GM12865 (cell line): ENCODE measurements at regions not wholly inside any gene's neighbourhood (a gene's known extent, or its start where the extent isn't known, plus 50 kb on each side); places are given as distances from the start of the nearest gene placed in this dataset.

Experiments
- DNase-seq: peaks from one replicate; pipeline ENCODE4 v3.0.0; 2010; ENCODE audit warnings: low read depth
- H3K4me3 ChIP-seq: 2 replicates; pipeline ENCODE4 v1.5.1; 2011; ENCODE audit warnings: mild to moderate bottlenecking, low read depth, low read length, control low read depth
- TF ChIP-seq, protein P1 (sequence below): IDR thresholded peaks from 2 replicates; pipeline ENCODE4 v1.5.1; 2011; ENCODE audit warnings: low read length, control low read depth, low read depth, inconsistent platforms; ENCODE audit not compliant: insufficient read depth; ENCODE audit errors: missing control alignments

DNA sequence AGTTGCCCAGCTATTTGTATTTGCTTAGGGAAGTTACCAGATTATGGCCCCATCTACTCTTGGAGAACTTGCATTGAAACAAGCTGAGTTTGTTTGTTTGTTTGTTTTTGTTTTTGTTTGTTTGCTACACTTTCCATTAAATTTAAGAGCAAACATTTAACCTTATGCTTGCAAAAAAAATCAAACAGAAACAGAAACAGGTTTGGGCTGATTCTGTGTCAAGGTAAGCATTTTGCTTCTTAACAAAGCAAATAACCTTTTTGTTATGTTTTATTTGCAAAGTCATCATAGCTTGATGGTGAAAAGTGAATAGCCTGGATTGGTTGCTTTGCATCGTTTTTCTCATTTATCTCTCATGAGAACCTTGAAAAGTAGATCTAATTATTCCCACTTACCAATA lies 531.8 kb downstream of the EFNB2 start:
- TF ChIP-seq, protein P1, sequence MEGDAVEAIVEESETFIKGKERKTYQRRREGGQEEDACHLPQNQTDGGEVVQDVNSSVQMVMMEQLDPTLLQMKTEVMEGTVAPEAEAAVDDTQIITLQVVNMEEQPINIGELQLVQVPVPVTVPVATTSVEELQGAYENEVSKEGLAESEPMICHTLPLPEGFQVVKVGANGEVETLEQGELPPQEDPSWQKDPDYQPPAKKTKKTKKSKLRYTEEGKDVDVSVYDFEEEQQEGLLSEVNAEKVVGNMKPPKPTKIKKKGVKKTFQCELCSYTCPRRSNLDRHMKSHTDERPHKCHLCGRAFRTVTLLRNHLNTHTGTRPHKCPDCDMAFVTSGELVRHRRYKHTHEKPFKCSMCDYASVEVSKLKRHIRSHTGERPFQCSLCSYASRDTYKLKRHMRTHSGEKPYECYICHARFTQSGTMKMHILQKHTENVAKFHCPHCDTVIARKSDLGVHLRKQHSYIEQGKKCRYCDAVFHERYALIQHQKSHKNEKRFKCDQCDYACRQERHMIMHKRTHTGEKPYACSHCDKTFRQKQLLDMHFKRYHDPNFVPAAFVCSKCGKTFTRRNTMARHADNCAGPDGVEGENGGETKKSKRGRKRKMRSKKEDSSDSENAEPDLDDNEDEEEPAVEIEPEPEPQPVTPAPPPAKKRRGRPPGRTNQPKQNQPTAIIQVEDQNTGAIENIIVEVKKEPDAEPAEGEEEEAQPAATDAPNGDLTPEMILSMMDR: no peak
- no peak for DNase-seq
- H3K4me3 ChIP-seq: no peak overlapping the region

DNA sequence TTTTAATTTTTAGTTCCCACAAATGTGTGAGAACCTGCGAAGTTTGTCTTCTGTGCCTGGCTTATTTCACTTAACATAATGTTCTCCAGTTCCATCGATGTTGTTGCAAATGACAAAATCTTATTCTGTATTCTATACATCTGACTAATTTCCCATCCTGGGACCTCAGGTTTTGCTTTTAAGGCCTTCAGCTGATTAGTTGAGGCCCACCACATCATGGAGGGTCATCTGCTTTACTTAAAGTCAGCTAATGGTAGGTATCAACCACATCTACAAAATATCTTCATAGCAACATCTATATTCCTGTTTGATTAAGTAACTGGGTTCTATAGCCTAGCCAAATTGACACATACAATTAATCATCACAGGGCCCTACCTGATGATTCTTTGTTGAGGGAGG lies 534.0 kb downstream of the EFNB2 start:
- no peak for DNase-seq
- H3K4me3 ChIP-seq: no peak overlapping the region
- TF ChIP-seq, protein P1: no peak

DNA sequence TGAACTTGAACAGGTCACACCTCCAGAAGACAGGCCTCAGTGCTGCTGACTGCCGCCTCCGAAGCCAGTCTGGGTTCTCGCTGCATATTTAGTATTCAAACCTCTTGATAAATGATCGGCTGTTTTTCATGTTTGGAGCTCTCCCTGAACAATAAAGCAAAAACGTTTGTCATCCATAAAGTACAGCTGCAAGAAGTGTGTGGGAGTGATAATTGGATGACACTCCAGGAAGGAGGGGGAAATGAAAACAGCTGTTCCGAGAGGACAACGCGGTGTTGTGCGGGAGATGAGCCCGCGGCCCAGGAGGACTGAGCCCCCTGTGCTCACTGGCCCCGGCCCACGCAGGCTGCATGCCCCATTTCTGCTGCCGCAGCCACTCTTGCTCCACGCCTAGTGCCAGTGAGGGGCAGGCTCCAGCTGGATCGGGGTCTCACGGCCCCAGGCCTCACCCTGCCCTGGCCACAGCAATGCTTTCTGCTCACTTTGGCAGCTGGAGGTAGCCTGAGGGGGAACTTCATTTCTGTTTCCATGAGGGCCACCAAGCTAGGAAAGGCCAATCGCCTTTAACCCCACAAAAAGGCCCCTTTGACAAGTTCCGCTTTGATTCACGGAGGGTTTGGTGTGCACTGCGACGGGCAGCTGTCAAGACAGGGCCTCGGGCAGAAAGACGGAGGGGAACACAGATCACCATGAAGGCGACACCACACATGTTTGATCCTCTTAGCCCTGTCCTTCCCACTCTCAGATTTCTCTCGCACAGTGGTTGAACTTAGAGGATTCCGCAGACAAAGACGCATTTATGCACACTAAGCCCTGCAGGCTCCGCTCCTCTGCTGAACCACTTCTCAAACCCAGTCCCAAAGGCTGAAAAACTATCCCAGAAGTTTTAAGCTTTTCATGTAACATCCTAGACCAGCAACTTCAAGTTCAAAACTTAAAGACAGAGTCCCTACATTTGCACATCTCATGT lies 537.6 kb downstream of the EFNB2 start:
- TF ChIP-seq, protein P1: no peak
- H3K4me3 ChIP-seq: no peak overlapping the region
- DNase-seq: no peak

DNA sequence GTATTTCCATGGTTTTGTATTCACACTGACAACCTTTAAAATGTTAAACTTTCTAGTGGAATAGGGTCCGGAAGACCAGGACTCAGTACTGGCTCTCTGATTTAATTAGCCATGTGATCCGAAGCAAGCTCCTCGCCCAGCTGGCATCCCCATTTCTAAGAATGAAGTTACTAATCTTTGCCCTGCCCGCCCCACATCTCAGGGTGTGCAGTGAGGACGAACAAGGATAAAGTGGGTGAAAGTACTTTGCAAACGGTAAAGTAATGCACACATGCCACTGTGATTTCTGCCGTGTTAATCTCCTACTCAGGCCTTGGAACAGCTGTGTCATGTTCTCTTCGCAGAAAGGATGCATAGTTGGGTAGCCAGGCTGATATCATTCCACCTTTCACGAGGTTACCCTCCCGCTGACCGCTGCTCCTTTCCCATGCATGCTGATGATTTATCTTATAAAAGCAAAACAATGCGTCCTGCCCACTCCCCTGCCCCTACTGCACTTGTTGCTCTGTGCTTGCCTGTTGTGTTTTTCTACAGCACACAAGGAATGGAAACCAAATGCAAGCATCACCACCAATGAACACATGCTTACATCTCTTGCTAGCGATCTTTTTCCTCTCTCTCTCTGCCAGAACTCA lies 539.0 kb downstream of the EFNB2 start:
- no peak overlapping the region for H3K4me3 ChIP-seq
- no peak for DNase-seq
- TF ChIP-seq, protein P1: no peak

DNA sequence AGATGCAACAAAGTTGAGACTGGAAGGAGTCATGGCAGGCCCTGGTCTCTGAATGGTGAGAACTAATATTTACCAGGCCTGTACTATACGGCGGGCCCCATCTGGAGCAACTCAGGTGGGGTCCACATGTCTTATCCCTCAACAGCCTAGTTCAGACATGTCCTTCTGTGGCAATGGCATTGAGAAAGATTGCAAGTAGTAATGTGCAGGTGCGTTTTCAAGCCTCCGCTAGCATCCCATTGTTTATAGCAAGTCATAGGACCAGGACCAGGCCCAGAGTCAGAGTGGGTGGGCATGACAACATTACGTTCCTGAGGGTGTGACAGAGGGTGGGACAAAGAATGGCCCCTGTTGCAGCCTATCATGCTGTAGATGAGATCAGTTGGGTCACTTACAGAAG lies 541.1 kb downstream of the EFNB2 start:
- no peak overlapping the region for H3K4me3 ChIP-seq
- TF ChIP-seq, protein P1: no peak
- DNase-seq: no peak

DNA sequence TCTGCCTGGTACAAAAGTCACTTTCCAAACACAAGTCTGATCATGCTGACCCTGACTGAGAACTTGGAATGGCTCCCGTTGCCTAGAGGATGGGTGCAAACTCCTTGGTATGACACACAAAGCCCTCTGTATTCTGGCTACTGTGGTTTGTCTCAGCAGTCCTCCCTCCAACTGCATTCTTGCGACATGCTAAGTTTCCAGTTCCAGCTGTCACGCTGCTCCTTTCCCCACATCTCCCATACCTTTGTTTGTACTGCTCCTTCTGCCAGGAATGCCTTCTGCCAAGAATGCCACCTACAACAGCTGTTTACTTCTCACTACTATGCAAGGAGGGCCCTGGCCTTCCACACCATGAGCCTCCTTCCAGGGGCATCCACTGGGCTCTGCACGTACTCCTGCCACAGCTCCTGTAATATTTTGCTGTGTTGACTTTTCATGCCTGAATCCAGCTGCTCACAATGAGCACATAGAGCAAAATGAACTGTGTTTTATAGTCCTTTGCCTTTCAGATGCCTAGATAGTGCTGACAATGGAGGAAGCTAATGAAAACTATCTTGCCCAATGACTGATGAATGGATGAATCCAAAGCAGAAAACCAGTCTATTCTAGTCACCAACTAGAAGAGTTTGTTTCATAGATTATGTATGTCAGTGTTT lies 543.7 kb downstream of the EFNB2 start:
- H3K4me3 ChIP-seq: no peak overlapping the region
- TF ChIP-seq, protein P1: no peak
- DNase-seq: no peak
